Loucy (cell line): ENCODE measurements at regions not wholly inside any gene's neighbourhood (a gene's known extent, or its start where the extent isn't known, plus 50 kb on each side); places are given as distances from the start of the nearest gene placed in this dataset.

ENCODE experiments used
- H2AFZ ChIP-seq: fragments of 200-600 bp; sonication (generic); 2 replicates; pipeline ENCODE4 v1.6.0; 2016; ENCODE audit warnings: antibody characterized with exemption, mild to moderate bottlenecking, low read length, moderate library complexity
- H3F3A ChIP-seq: fragments of 200-600 bp; 2 replicates; pipeline ENCODE4 v1.6.0; 2016; ENCODE audit warnings: antibody characterized with exemption, low read depth, mild to moderate bottlenecking
- H3K27me3 ChIP-seq: fragments of 200-600 bp; sonication (generic); 2 replicates; pipeline ENCODE4 v1.6.1; 2014; ENCODE audit warnings: low read length, mild to moderate bottlenecking; ENCODE audit not compliant: insufficient read depth, poor library complexity, severe bottlenecking
- H3K36me3 ChIP-seq: fragments of 200-600 bp; sonication (generic); 2 replicates; pipeline ENCODE4 v1.6.1; 2016; ENCODE audit warnings: low read length; ENCODE audit not compliant: insufficient read depth
- H3K4me1 ChIP-seq: fragments of 200-600 bp; sonication (generic); 2 replicates; pipeline ENCODE4 v1.5.1; 2014; ENCODE audit warnings: low read length, mild to moderate bottlenecking; ENCODE audit not compliant: insufficient read depth, poor library complexity, severe bottlenecking
- H3K4me2 ChIP-seq: fragments of 200-600 bp; sonication (generic); 2 replicates; pipeline ENCODE4 v1.6.0; 2014; ENCODE audit warnings: antibody characterized with exemption, low read length, low read depth, mild to moderate bottlenecking; ENCODE audit not compliant: poor library complexity, severe bottlenecking
- H3K4me3 ChIP-seq: fragments of 200-600 bp; sonication (generic); 2 replicates; pipeline ENCODE4 v1.5.1; 2014; ENCODE audit warnings: low read length, mild to moderate bottlenecking, mixed read lengths; ENCODE audit not compliant: poor library complexity, severe bottlenecking
- H3K79me2 ChIP-seq: fragments of 200-600 bp; sonication (generic); 2 replicates; pipeline ENCODE4 v1.6.1; 2014; ENCODE audit warnings: low read length; ENCODE audit not compliant: insufficient read depth
- H3K9ac ChIP-seq: fragments of 200-600 bp; sonication (generic); 2 replicates; pipeline ENCODE4 v1.6.0; 2014; ENCODE audit warnings: mild to moderate bottlenecking, low read depth, low read length, moderate library complexity; ENCODE audit not compliant: poor library complexity, severe bottlenecking
- H3K9me2 ChIP-seq: fragments of 200-600 bp; sonication (generic); replicated peaks from 2 replicates; pipeline ENCODE4 v1.6.1; 2016; ENCODE audit warnings: low read depth, low read length, mixed read lengths
- H3K9me3 ChIP-seq: fragments of 200-600 bp; sonication (generic); 2 replicates; pipeline ENCODE4 v1.6.1; 2014; ENCODE audit warnings: mild to moderate bottlenecking, antibody characterized with exemption, low read length, low read depth; ENCODE audit not compliant: insufficient read depth
- H4K20me1 ChIP-seq: fragments of 200-600 bp; sonication (generic); 2 replicates; pipeline ENCODE4 v1.6.0; 2014; ENCODE audit warnings: antibody characterized with exemption, low read length, mild to moderate bottlenecking; ENCODE audit not compliant: insufficient read depth, poor library complexity, severe bottlenecking
- CTCF ChIP-seq: fragments of 200-600 bp; sonication (generic); conservative IDR thresholded peaks from 2 replicates; pipeline ENCODE4 v1.5.1; 2014; ENCODE audit warnings: mild to moderate bottlenecking, antibody characterized with exemption, low read length
- EZH2phosphoT487 ChIP-seq: fragments of 200-600 bp; IDR thresholded peaks from 2 replicates; pipeline ENCODE4 v1.6.1; 2018; ENCODE audit warnings: antibody characterized with exemption, mild to moderate bottlenecking, moderate library complexity, borderline replicate concordance

GRCh38 chr6:133637874-133638273 lies 251.0 kb upstream of the TCF21 start:
- H2AFZ ChIP-seq, result no peak overlapping the region
- no peaks in the 10 kb centered on the region for H3K4me1 ChIP-seq

GRCh38 chr6:133641104-133641503 lies 247.8 kb upstream of the TCF21 start:
- no peaks in the 10 kb centered on the region for H3K27me3 ChIP-seq
- H3K4me1 ChIP-seq, result no peaks in the 10 kb centered on the region
- H3K9ac ChIP-seq, result no peak overlapping the region
- TF ChIP-seq EZH2phosphoT487 (no peak), CTCF (no peak)
- no peak overlapping the region for H3K4me3 ChIP-seq
- H3K9me3 ChIP-seq, result no peaks in the 10 kb centered on the region
- no peak overlapping the region for H2AFZ ChIP-seq
- H4K20me1 ChIP-seq, result no peaks in the 10 kb centered on the region
- H3K36me3 ChIP-seq, result no peaks in the 10 kb centered on the region
- no peaks in the 10 kb centered on the region for H3K9me2 ChIP-seq
- H3K79me2 ChIP-seq, result no peaks in the 10 kb centered on the region
- H3K4me2 ChIP-seq, result no peak overlapping the region
- no peaks in the 10 kb centered on the region for H3F3A ChIP-seq

More at GRCh38 chr6:133637874-133638273, 251.0 kb upstream of the TCF21 start:
- Histone ChIP-seq H3K79me2 (no peaks in the 10 kb centered on the region), H3K4me2 (no peak overlapping the region), H3K4me3 (no peak overlapping the region), H3K27me3 (no peaks in the 10 kb centered on the region), H4K20me1 (no peaks in the 10 kb centered on the region), H3K9me2 (no peaks in the 10 kb centered on the region), H3F3A (no peaks in the 10 kb centered on the region), H3K9ac (no peak overlapping the region), H3K9me3 (no peaks in the 10 kb centered on the region), H3K36me3 (no peaks in the 10 kb centered on the region)
- TF ChIP-seq CTCF (no peak), EZH2phosphoT487 (no peak)

- no peak overlapping the region for H2AFZ ChIP-seq
- H3K36me3 ChIP-seq, result no peaks in the 10 kb centered on the region
- H3K4me2 ChIP-seq, result no peak overlapping the region
- TF ChIP-seq EZH2phosphoT487 (no peak), CTCF (no peak)
- no peaks in the 10 kb centered on the region for H3K27me3 ChIP-seq
- no peaks in the 10 kb centered on the region for H3F3A ChIP-seq
- no peaks in the 10 kb centered on the region for H3K9me3 ChIP-seq
- H3K79me2 ChIP-seq, result no peaks in the 10 kb centered on the region
- no peaks in the 10 kb centered on the region for H4K20me1 ChIP-seq
- H3K9ac ChIP-seq, result no peak overlapping the region
- H3K4me3 ChIP-seq, result no peak overlapping the region
- no peaks in the 10 kb centered on the region for H3K4me1 ChIP-seq
- H3K9me2 ChIP-seq, result no peaks in the 10 kb centered on the region
These were observed 244.4 kb upstream of the TCF21 start for GRCh38 chr6:133644548-133644891.
